HepG2 (cell line): ENCODE measurements at regions not wholly inside any gene's neighbourhood (a gene's known extent, or its start where the extent isn't known, plus 50 kb on each side); places are given as distances from the start of the nearest gene placed in this dataset.

ENCODE experiments used
- ATAC-seq: fragments of 200-7000 bp; cut with Tn5 transposase; 3 replicates; pipeline ENCODE4 v1.9.1; 2020; ENCODE audit warnings: mild to moderate bottlenecking, moderate library complexity
- BruUV-seq: library from RNA; stranded (reverse); fragments of 400-500 nt; replicated peaks from 2 replicates; lab custom pipeline; 2021; lab: Mats Ljungman, UMichigan
- CTCF ChIA-PET: fragments of 300-600 bp; formaldehyde crosslinking; extraction: SDS; loops from one replicate; lab custom pipeline; 2021; ENCODE audit warnings: low total read pairs, inconsistent platforms, low intra/inter-chr PET ratio; lab: Yijun Ruan, JAX
- POLR2A ChIA-PET: fragments of 350-600 bp; sonication (Branson Sonifier 250); formaldehyde crosslinking; loops from one replicate; lab custom pipeline; 2020; ENCODE audit warnings: antibody characterized with exemption, inconsistent platforms; lab: Yijun Ruan, JAX
- DNase-seq: peaks from one replicate; pipeline ENCODE4 v3.0.0-alpha.2; 2015; ENCODE audit warnings: low spot score
- FAIRE-seq: peaks from 3 replicates; lab custom pipeline; 2011; peaks lifted over from hg19 to GRCh38; lab: Jason Lieb, UNC
- H2AFZ ChIP-seq: one replicate; pipeline ENCODE4 v1.6.1; 2011; ENCODE audit warnings: low read length, inconsistent platforms
- H3K27ac ChIP-seq: fragments of 300-600 bp; 3 replicates; pipeline ENCODE4 v1.8.0; 2011; ENCODE audit warnings: mixed run types, mild to moderate bottlenecking, mixed read lengths, low read length, inconsistent platforms; ENCODE audit not compliant: insufficient read depth; ENCODE audit errors: extremely low read length
- H3K27me3 ChIP-seq, 2 experiments: fragments of 200-600 bp in 1 of 2; 2 replicates in 1 of 2; 3 replicates in 1 of 2; pipeline versions ENCODE4 v1.6.0 to v1.8.0; 2011; ENCODE audit warnings: low read length in 2 of 2, mild to moderate bottlenecking in 2 of 2, moderate library complexity in 2 of 2, inconsistent platforms in 1 of 2; ENCODE audit not compliant: insufficient read depth in 2 of 2, control insufficient read depth in 1 of 2
- H3K36me3 ChIP-seq, 2 experiments: fragments of 200-600 bp in 1 of 2; replicated peaks in 1 of 2; 2 replicates in 1 of 2; 3 replicates in 1 of 2; pipeline versions ENCODE4 v1.5.1 to v1.8.0; 2011; ENCODE audit warnings: low read length in 2 of 2, inconsistent platforms in 1 of 2; ENCODE audit not compliant: insufficient read depth in 2 of 2, control insufficient read depth in 1 of 2
- H3K4me1 ChIP-seq: 2 replicates; pipeline ENCODE4 v1.5.1; 2012; ENCODE audit warnings: low read length, inconsistent platforms; ENCODE audit not compliant: insufficient read depth
- H3K4me2 ChIP-seq: 2 replicates; pipeline ENCODE4 v1.6.0; 2011; ENCODE audit warnings: low read depth, low read length, inconsistent platforms
- H3K4me3 ChIP-seq, 3 experiments: fragments of 200-600 bp in 1 of 3; sonication (generic), shearing (Covaris generic) in 1 of 3; replicated peaks in 1 of 3; 2 replicates each; pipeline ENCODE4 v1.5.1; 2011 to 2016; ENCODE audit warnings: low read length in 3 of 3, inconsistent platforms in 2 of 3, low read depth in 2 of 3, mild to moderate bottlenecking in 2 of 3, control low read depth in 1 of 3, mixed read lengths in 1 of 3; ENCODE audit not compliant: insufficient read depth in 1 of 3
- H3K79me2 ChIP-seq: one replicate; pipeline ENCODE4 v1.6.1; 2011; ENCODE audit warnings: low read length, inconsistent platforms; ENCODE audit not compliant: insufficient read depth
- H3K9ac ChIP-seq: 2 replicates; pipeline ENCODE4 v1.6.0; 2011; ENCODE audit warnings: mild to moderate bottlenecking, low read depth, low read length, inconsistent platforms; ENCODE audit not compliant: insufficient read depth
- H3K9me3 ChIP-seq: 2 replicates; pipeline ENCODE4 v1.5.1; 2012; ENCODE audit warnings: mild to moderate bottlenecking, low read length
- H4K20me1 ChIP-seq: 2 replicates; pipeline ENCODE4 v1.6.0; 2011; ENCODE audit warnings: inconsistent platforms, mild to moderate bottlenecking, low read length, moderate library complexity; ENCODE audit not compliant: insufficient read depth
- CHD2 ChIP-seq: IDR thresholded peaks from 2 replicates; pipeline ENCODE4 v1.6.1; 2011; ENCODE audit warnings: low read depth, low read length, improper control_type of control experiment
- HDAC2 ChIP-seq: sonication (generic); formaldehyde crosslinking; IDR thresholded peaks from 2 replicates; pipeline ENCODE4 v1.4.0; 2020; ENCODE audit warnings: missing genetic modification reagents
- HMGA1 ChIP-seq: sonication (generic); formaldehyde crosslinking; conservative IDR thresholded peaks from 2 replicates; pipeline ENCODE4 v1.4.0; 2020; ENCODE audit warnings: missing genetic modification reagents
- HNF1A ChIP-seq, 2 experiments: sonication (generic) in 1 of 2; formaldehyde crosslinking in 1 of 2; IDR thresholded peaks; 2 replicates each; pipeline versions ENCODE4 v1.4.0 to v1.6.1; 2016 to 2020; ENCODE audit warnings: borderline replicate concordance in 1 of 2, low read depth in 1 of 2, mild to moderate bottlenecking in 1 of 2, missing genetic modification reagents in 1 of 2
- PPARG ChIP-seq: conservative IDR thresholded peaks from 2 replicates; pipeline ENCODE4 v1.6.1; 2016; ENCODE audit warnings: missing biosample characterization, missing genetic modification reagents
- TAF1 ChIP-seq: sonication (generic); formaldehyde crosslinking; IDR thresholded peaks from 2 replicates; pipeline ENCODE4 v1.4.0; 2020; ENCODE audit warnings: missing genetic modification reagents
- TRIM22 ChIP-seq: fragments of 450-650 bp; IDR thresholded peaks from 2 replicates; pipeline ENCODE4 v1.6.1; 2017
- ZBTB3 ChIP-seq: sonication (generic); formaldehyde crosslinking; IDR thresholded peaks from 2 replicates; pipeline ENCODE4 v1.4.0; 2020; ENCODE audit warnings: low read depth, mild to moderate bottlenecking, moderate library complexity, missing genetic modification reagents, borderline replicate concordance
- ZFAT ChIP-seq: sonication (generic); formaldehyde crosslinking; conservative IDR thresholded peaks from 2 replicates; pipeline ENCODE4 v1.8.1; 2023; ENCODE audit warnings: missing genetic modification reagents, inconsistent platforms
- ZNF496 ChIP-seq: sonication (generic); formaldehyde crosslinking; IDR thresholded peaks from 2 replicates; pipeline ENCODE4 v1.8.1; 2023; ENCODE audit warnings: mild to moderate bottlenecking, moderate library complexity, missing genetic modification reagents; ENCODE audit not compliant: insufficient replicate concordance
- ZNF614 ChIP-seq: IDR thresholded peaks from 2 replicates; pipeline ENCODE4 v1.6.1; 2018; ENCODE audit warnings: missing biosample characterization, missing genetic modification reagents, inconsistent platforms, borderline replicate concordance
- ZNF720 ChIP-seq: sonication (generic); formaldehyde crosslinking; IDR thresholded peaks from 2 replicates; pipeline ENCODE4 v1.4.0; 2020; ENCODE audit warnings: missing genetic modification reagents
- ZNF792 ChIP-seq: IDR thresholded peaks from 2 replicates; pipeline ENCODE4 v1.6.1; 2016
- ZSCAN12 ChIP-seq: sonication (generic); formaldehyde crosslinking; IDR thresholded peaks from 2 replicates; pipeline ENCODE4 v1.9.0; 2021; ENCODE audit warnings: mild to moderate bottlenecking, missing genetic modification reagents
- WGBS: methylation state at CpG from one replicate; pipeline ENCODE4 v1.1.6; 2017; ENCODE audit warnings: low lambda C conversion rate; 5-methylcytosine and 5-hydroxymethylcytosine counted together
- in situ Hi-C: cut with HindIII; loops from 2 replicates; pipeline ENCODE4 v1.10.0; 2017; ENCODE audit warnings: low pct_unique_long_range_greater_than_20kb; ENCODE audit not compliant: extremely low pct_ligation_motif_present
- intact Hi-C: fragments of 100-400 bp; cut with micrococcal nuclease; formaldehyde crosslinking; loops from one replicate; pipeline ENCODE4 v1.10.0; 2022; ENCODE audit not compliant: unreplicated experiment
- TF ChIP-seq, protein P1 (sequence below): IDR thresholded peaks from 2 replicates; pipeline ENCODE4 v1.6.1; 2016; ENCODE audit warnings: missing compliant biosample characterization, missing genetic modification reagents, borderline replicate concordance

- TF ChIP-seq ZSCAN12 (CRISPR knock-in tag): no peak
These were observed 68.4 kb downstream of the TCF20 start (continued) for GRCh38 chr22:42202048-42202447.

DNA sequence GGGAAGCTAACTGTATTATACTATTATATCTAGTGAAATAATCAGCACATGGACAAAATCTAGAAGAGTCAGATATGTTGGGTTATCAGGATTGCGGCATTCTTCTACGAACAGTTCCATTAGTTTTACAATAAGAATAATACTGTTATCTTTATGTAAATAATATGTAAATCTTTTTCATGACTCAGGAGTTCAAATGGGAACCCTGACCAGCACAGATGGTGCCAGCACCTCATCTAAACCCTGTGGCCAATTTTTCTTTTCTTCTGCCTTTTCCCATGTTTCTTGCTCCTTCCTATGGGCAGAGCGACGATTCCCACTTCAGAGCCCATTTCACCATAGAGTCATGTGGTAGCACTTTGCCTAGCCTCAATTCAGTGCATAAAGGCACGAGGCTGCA is 68.4 kb upstream of the CYP2D6 start:
- FAIRE-seq: no peak
- POLR2A ChIA-PET: no interaction called here
- in situ Hi-C loops: no loop called here

More for the DNA sequence above, 68.4 kb upstream of the CYP2D6 start:
- Histone ChIP-seq H3K9me3 (no peaks in the 10 kb centered on the region), H3K4me2 (no peak overlapping the region)
- TF ChIP-seq HMGA1 (CRISPR knock-in tag) (no peak), HNF1A (IDR thresholded peaks at IDR 0.05; ENCODE audit: low read depth) (no peak), HNF1A (CRISPR knock-in tag; IDR thresholded peaks at IDR 0.05; ENCODE audit: borderline replicate concordance) (no peak), ZNF496 (CRISPR knock-in tag) (no peak), ZBTB3 (no peak), CHD2 (no peak), ZFAT (CRISPR knock-in tag) (no peak), ZNF720 (no peak), ZNF792 (no peak), PPARG (CRISPR knock-in tag) (no peak), TRIM22 (no peak), HDAC2 (CRISPR knock-in tag) (no peak), ZNF614 (CRISPR knock-in tag) (no peak), TAF1 (CRISPR knock-in tag) (no peak)
- TF ChIP-seq, protein P1, sequence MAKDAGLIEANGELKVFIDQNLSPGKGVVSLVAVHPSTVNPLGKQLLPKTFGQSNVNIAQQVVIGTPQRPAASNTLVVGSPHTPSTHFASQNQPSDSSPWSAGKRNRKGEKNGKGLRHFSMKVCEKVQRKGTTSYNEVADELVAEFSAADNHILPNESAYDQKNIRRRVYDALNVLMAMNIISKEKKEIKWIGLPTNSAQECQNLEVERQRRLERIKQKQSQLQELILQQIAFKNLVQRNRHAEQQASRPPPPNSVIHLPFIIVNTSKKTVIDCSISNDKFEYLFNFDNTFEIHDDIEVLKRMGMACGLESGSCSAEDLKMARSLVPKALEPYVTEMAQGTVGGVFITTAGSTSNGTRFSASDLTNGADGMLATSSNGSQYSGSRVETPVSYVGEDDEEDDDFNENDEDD (CRISPR knock-in tag): no peak
- TF ChIP-seq, all 625 proteins: peak for 0
- peaks cover 47% of the 10 kb centered on the region for H3K79me2 ChIP-seq
- intact Hi-C loops: no loop called here
- BruUV-seq: no TSS peak
- H3K4me1 ChIP-seq: no peaks in the 10 kb centered on the region
- no peak for DNase-seq
- H3K27ac ChIP-seq: no peak overlapping the region
- peaks cover 0 to 21% of the 10 kb centered on the region in 2 experiments; a peak in 3 of 5 replicates for H3K36me3 ChIP-seq
- no peak overlapping the region for H3K9ac ChIP-seq
- CTCF ChIA-PET: no interaction called here
- ATAC-seq: no peak
- WGBS: over 99% methylated on average over 5 of the region's 5 CpGs
- no peak overlapping the region for H3K4me3 ChIP-seq
- H3K27me3 ChIP-seq: no peaks in the 10 kb centered on the region
- no peak overlapping the region for H2AFZ ChIP-seq
- peaks cover 16% of the 10 kb centered on the region; the same call in 1 of the 2 replicates for H4K20me1 ChIP-seq
